WTC11 (cell line): ENCODE measurements at regions not wholly inside any gene's neighbourhood (a gene's known extent, or its start where the extent isn't known, plus 50 kb on each side); places are given as distances from the start of the nearest gene placed in this dataset.

ENCODE experiments used
- ATAC-seq: fragments of 200-7000 bp; cut with Tn5 transposase; 2 replicates; pipeline ENCODE4 v1.10.0; 2021; ENCODE audit warnings: mild to moderate bottlenecking, moderate library complexity
- CTCF ChIA-PET: fragments of 300-600 bp; sonication (Branson Sonifier 250); formaldehyde crosslinking; loops from one replicate; lab custom pipeline; 2021; ENCODE audit warnings: antibody characterized with exemption; lab: Charles Lee
- POLR2A ChIA-PET: fragments of 350-600 bp; sonication (Branson Sonifier 250); formaldehyde crosslinking; loops from one replicate; lab custom pipeline; 2021; ENCODE audit warnings: antibody characterized with exemption; lab: Charles Lee
- DNase-seq: peaks from one replicate; pipeline ENCODE4 v3.0.0; 2021; ENCODE audit warnings: low spot score
- H3K27ac Mint-ChIP-seq: 2 replicates; pipeline ENCODE4 v1.8.0; 2021; ENCODE audit warnings: mixed read lengths
- H3K27me3 Mint-ChIP-seq: 2 replicates; pipeline ENCODE4 v1.8.0; 2021; ENCODE audit warnings: low read depth, mild to moderate bottlenecking, moderate library complexity, mixed read lengths
- H3K36me3 Mint-ChIP-seq: 2 replicates; pipeline ENCODE4 v1.8.0; 2021; ENCODE audit warnings: mixed read lengths
- H3K4me1 Mint-ChIP-seq: 2 replicates; pipeline ENCODE4 v1.8.0; 2022; ENCODE audit warnings: mixed read lengths
- H3K4me3 Mint-ChIP-seq: 2 replicates; pipeline ENCODE4 v1.8.0; 2021; ENCODE audit warnings: mild to moderate bottlenecking, moderate library complexity, mixed read lengths
- H3K9me3 Mint-ChIP-seq: 2 replicates; pipeline ENCODE4 v1.8.0; 2021; ENCODE audit warnings: mixed read lengths
- ARID4B ChIP-seq: sonication (generic); formaldehyde crosslinking; IDR thresholded peaks from 2 replicates; pipeline ENCODE4 v1.8.0; 2023; ENCODE audit warnings: missing genetic modification reagents, mild to moderate bottlenecking, borderline replicate concordance
- ATF1 ChIP-seq: sonication (generic); formaldehyde crosslinking; IDR thresholded peaks from 2 replicates; pipeline ENCODE4 v1.8.1; 2023; ENCODE audit warnings: mild to moderate bottlenecking, moderate library complexity, missing genetic modification reagents
- CDX4 ChIP-seq: fragments of 250-450 bp; sonication (Bioruptor Pico); IDR thresholded peaks from 2 replicates; pipeline ENCODE4 v1.9.0; 2021; ENCODE audit warnings: moderate library complexity, mild to moderate bottlenecking, inconsistent platforms, borderline replicate concordance
- CREB1 ChIP-seq: sonication (generic); formaldehyde crosslinking; IDR thresholded peaks from 2 replicates; pipeline ENCODE4 v1.8.0; 2023; ENCODE audit warnings: mild to moderate bottlenecking, missing genetic modification reagents
- FOXP4 ChIP-seq: sonication (generic); formaldehyde crosslinking; IDR thresholded peaks from 2 replicates; pipeline ENCODE4 v1.8.0; 2022; ENCODE audit warnings: mild to moderate bottlenecking, missing genetic modification reagents
- GTF2I ChIP-seq: fragments of 250-450 bp; sonication (Bioruptor Pico); conservative IDR thresholded peaks from 2 replicates; pipeline ENCODE4 v1.4.0; 2021; ENCODE audit warnings: mild to moderate bottlenecking
- HMGXB4 ChIP-seq: sonication (generic); formaldehyde crosslinking; IDR thresholded peaks from 2 replicates; pipeline ENCODE4 v1.8.1; 2023; ENCODE audit warnings: mild to moderate bottlenecking, moderate library complexity, missing genetic modification reagents
- RORB ChIP-seq: fragments of 250-450 bp; sonication (Bioruptor Pico); IDR thresholded peaks from 2 replicates; pipeline ENCODE4 v1.9.0; 2021; ENCODE audit warnings: mild to moderate bottlenecking
- SMAD4 ChIP-seq: sonication (generic); formaldehyde crosslinking; IDR thresholded peaks from 2 replicates; pipeline ENCODE4 v1.8.0; 2022; ENCODE audit warnings: mild to moderate bottlenecking, missing genetic modification reagents
- TEAD4 ChIP-seq: sonication (generic); formaldehyde crosslinking; IDR thresholded peaks from 2 replicates; pipeline ENCODE4 v1.8.0; 2022; ENCODE audit warnings: mild to moderate bottlenecking, missing genetic modification reagents
- USF1 ChIP-seq: sonication (generic); formaldehyde crosslinking; IDR thresholded peaks from 2 replicates; pipeline ENCODE4 v1.8.0; 2022; ENCODE audit warnings: mild to moderate bottlenecking, missing genetic modification reagents
- ZNF263 ChIP-seq: sonication (generic); formaldehyde crosslinking; IDR thresholded peaks from 2 replicates; pipeline ENCODE4 v1.8.1; 2022; ENCODE audit warnings: low read depth, mild to moderate bottlenecking, moderate library complexity, missing genetic modification reagents
- ZSCAN18 ChIP-seq: fragments of 250-450 bp; sonication (Bioruptor Pico); IDR thresholded peaks from 2 replicates; pipeline ENCODE4 v2.1.2; 2022; ENCODE audit warnings: mild to moderate bottlenecking, moderate library complexity

- peaks cover 3% of the 10 kb centered on the region; the same call in 1 of the 2 replicates for H3K9me3 Mint-ChIP-seq
- no peak overlapping the region for H3K27ac Mint-ChIP-seq
Observed at GRCh38 chr12:116354534-116354933, 77.0 kb upstream of the MED13L start.

More at GRCh38 chr12:116354534-116354933, 77.0 kb upstream of the MED13L start:
- ATAC-seq: no peak
- Mint-ChIP-seq H3K27me3 (no peaks in the 10 kb centered on the region), H3K4me1 (peaks cover 27% of the 10 kb centered on the region), H3K36me3 (no peaks in the 10 kb centered on the region), H3K4me3 (no peak overlapping the region)
- ChIA-PET CTCF (no interaction called here), POLR2A (no interaction called here)
- DNase-seq: no peak
- no peak for TF ChIP-seq CREB1 (CRISPR knock-in tag)
- TF ChIP-seq USF1 (CRISPR knock-in tag): no peak
- no peak for TF ChIP-seq SMAD4 (CRISPR knock-in tag)
- TF ChIP-seq HMGXB4 (CRISPR knock-in tag): no peak
- no peak for TF ChIP-seq ZNF263 (CRISPR knock-in tag)
- TF ChIP-seq GTF2I: no peak
- TF ChIP-seq RORB: no peak
- TF ChIP-seq CDX4 (CRISPR knock-in tag): no peak
- TF ChIP-seq ARID4B (CRISPR knock-in tag): no peak
- no peak for TF ChIP-seq FOXP4
- no peak for TF ChIP-seq TEAD4 (CRISPR knock-in tag)
- TF ChIP-seq ATF1 (CRISPR knock-in tag): no peak
- no peak for TF ChIP-seq ZSCAN18 (CRISPR knock-in tag)
- TF ChIP-seq, all 79 proteins: peak for 0
